Lower lobe of right lung (tissue), 2 donors: ENCODE measurements at regions not wholly inside any gene's neighbourhood (a gene's known extent, or its start where the extent isn't known, plus 50 kb on each side); places are given as distances from the start of the nearest gene placed in this dataset.

ENCODE experiments used
- ATAC-seq, 2 donors: fragments of 200-7000 bp; cut with Tn5 transposase; one replicate each; pipeline ENCODE4 v1.9.1; 2020 to 2022; ENCODE audit warnings: mild to moderate bottlenecking in 2 of 2, moderate library complexity in 2 of 2
- DNase-seq: peaks from one replicate; pipeline ENCODE4 v3.0.0-alpha.2; 2020
- H3K27ac ChIP-seq: fragments of 200-600 bp; one replicate; pipeline ENCODE4 v1.8.0; 2022
- H3K27me3 ChIP-seq: fragments of 200-600 bp; one replicate; pipeline ENCODE4 v1.8.0; 2022; ENCODE audit warnings: low read depth
- H3K36me3 ChIP-seq: fragments of 200-600 bp; one replicate; pipeline ENCODE4 v1.8.0; 2022; ENCODE audit warnings: mild to moderate bottlenecking
- H3K4me1 ChIP-seq: fragments of 200-600 bp; one replicate; pipeline ENCODE4 v1.8.0; 2022
- H3K4me3 ChIP-seq: fragments of 200-600 bp; one replicate; pipeline ENCODE4 v1.8.0; 2022; ENCODE audit warnings: mild to moderate bottlenecking
- H3K9me3 ChIP-seq: fragments of 200-600 bp; one replicate; pipeline ENCODE4 v1.8.0; 2022
- CTCF ChIP-seq: fragments of 200-600 bp; IDR thresholded peaks from one replicate; pipeline ENCODE4 v1.8.0; 2022; ENCODE audit warnings: antibody characterized with exemption, mild to moderate bottlenecking
- intact Hi-C: fragments of 100-400 bp; cut with DNase I; formaldehyde crosslinking; loops from one replicate; pipeline ENCODE4 v1.11.0; 2022
- donor health status: DM: no; HTN: yes; CAD: no; lungs with severe emphysema.

GRCh38 chr9:38181866-38182265 lies 112.8 kb upstream of the SHB start:
- Histone ChIP-seq H3K9me3 (no peaks in the 10 kb centered on the region), H3K27ac (no peak overlapping the region), H3K4me3 (no peak overlapping the region), H3K36me3 (no peaks in the 10 kb centered on the region), H3K4me1 (no peaks in the 10 kb centered on the region), H3K27me3 (peaks cover 3% of the 10 kb centered on the region)
- no peak for TF ChIP-seq CTCF
- intact Hi-C loops, result no loop called here
- no peak for ATAC-seq
- no peak for DNase-seq

GRCh38 chr9:38181232-38181631 lies 112.2 kb upstream of the SHB start:
- no peak overlapping the region for H3K27ac ChIP-seq
- H3K4me1 ChIP-seq, result no peaks in the 10 kb centered on the region
- H3K27me3 ChIP-seq, result peaks cover 3% of the 10 kb centered on the region
- intact Hi-C loops, result no loop called here
- H3K9me3 ChIP-seq, result no peaks in the 10 kb centered on the region
- no peak for DNase-seq
- ATAC-seq, result no peak
- no peak overlapping the region for H3K4me3 ChIP-seq
- no peaks in the 10 kb centered on the region for H3K36me3 ChIP-seq
- no peak for TF ChIP-seq CTCF

- Histone ChIP-seq H3K4me1 (no peaks in the 10 kb centered on the region), H3K27me3 (peaks cover 3% of the 10 kb centered on the region), H3K36me3 (no peaks in the 10 kb centered on the region), H3K4me3 (no peak overlapping the region), H3K9me3 (no peaks in the 10 kb centered on the region), H3K27ac (no peak overlapping the region)
- intact Hi-C loops, result no loop called here
- ATAC-seq (no peak), DNase-seq (no peak)
- TF ChIP-seq CTCF, result no peak
These were observed 111.6 kb upstream of the SHB start for GRCh38 chr9:38180656-38181055.

GRCh38 chr9:38179965-38180364 lies 110.9 kb upstream of the SHB start:
- no peak for TF ChIP-seq CTCF
- no peaks in the 10 kb centered on the region for H3K9me3 ChIP-seq
- no peak overlapping the region for H3K4me3 ChIP-seq
- H3K36me3 ChIP-seq, result no peaks in the 10 kb centered on the region
- H3K27me3 ChIP-seq, result peaks cover 3% of the 10 kb centered on the region
- ATAC-seq (no peak), DNase-seq (no peak)
- no peak overlapping the region for H3K27ac ChIP-seq
- no peaks in the 10 kb centered on the region for H3K4me1 ChIP-seq
- intact Hi-C loops, result no loop called here

- Histone ChIP-seq H3K9me3 (no peaks in the 10 kb centered on the region), H3K27ac (no peak overlapping the region), H3K36me3 (no peaks in the 10 kb centered on the region), H3K27me3 (peaks cover 3% of the 10 kb centered on the region), H3K4me1 (no peaks in the 10 kb centered on the region), H3K4me3 (no peak overlapping the region)
- ATAC-seq (peak; percentile 76 to 83), DNase-seq (no peak)
- intact Hi-C loops, result no loop called here
- TF ChIP-seq CTCF, result no peak
These were observed 109.2 kb upstream of the SHB start for GRCh38 chr9:38178237-38178636.

- Histone ChIP-seq H3K9me3 (no peaks in the 10 kb centered on the region), H3K27ac (no peak overlapping the region), H3K4me3 (no peak overlapping the region), H3K4me1 (no peaks in the 10 kb centered on the region), H3K36me3 (no peaks in the 10 kb centered on the region), H3K27me3 (peaks cover 3% of the 10 kb centered on the region)
- ATAC-seq (no peak), DNase-seq (no peak)
- no peak for TF ChIP-seq CTCF
- intact Hi-C loops, result no loop called here
These were observed 108.7 kb upstream of the SHB start for GRCh38 chr9:38177680-38178079.
